IPS DF 4.7 (cell line): ENCODE measurements at regions not wholly inside any gene's neighbourhood (a gene's known extent, or its start where the extent isn't known, plus 50 kb on each side); places are given as distances from the start of the nearest gene placed in this dataset.

Source experiments
- DNase-seq: peaks from one replicate; pipeline ENCODE4 v3.0.0-alpha.2; 2013; ENCODE audit warnings: low spot score; ENCODE audit errors: extremely low read depth

GRCh38 chr9:78563269-78563668 lies 266.3 kb downstream of the PSAT1 start:
- DNase-seq, result no peak

- no peak for DNase-seq
Observed at GRCh38 chr9:78565481-78565880, 268.6 kb downstream of the PSAT1 start.

DNA sequence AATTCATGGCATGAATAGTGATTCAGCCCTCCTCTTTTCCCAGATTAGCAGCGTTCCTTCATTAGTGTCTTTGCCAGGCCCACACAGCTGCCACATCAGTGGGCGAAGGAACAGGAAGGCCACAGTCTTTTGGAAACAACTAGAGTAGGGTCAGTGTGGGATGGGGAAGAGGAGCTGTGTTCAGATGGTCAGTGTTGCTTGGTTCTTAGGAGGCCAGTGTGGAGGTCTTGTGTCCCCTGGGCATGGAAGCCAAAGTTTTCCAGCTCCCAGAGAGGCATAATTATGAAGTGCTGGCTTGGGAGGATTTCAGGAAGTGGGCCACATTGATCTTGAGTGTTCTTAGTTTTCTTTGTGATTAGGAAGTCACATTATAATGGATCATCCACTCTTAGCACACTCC lies 269.6 kb downstream of the PSAT1 start:
- no peak for DNase-seq

GRCh38 chr9:78566948-78567675 lies 270.2 kb downstream of the PSAT1 start:
- DNase-seq, result no peak

GRCh38 chr9:78567693-78568092 lies 270.8 kb downstream of the PSAT1 start:
- DNase-seq, result no peak

DNA sequence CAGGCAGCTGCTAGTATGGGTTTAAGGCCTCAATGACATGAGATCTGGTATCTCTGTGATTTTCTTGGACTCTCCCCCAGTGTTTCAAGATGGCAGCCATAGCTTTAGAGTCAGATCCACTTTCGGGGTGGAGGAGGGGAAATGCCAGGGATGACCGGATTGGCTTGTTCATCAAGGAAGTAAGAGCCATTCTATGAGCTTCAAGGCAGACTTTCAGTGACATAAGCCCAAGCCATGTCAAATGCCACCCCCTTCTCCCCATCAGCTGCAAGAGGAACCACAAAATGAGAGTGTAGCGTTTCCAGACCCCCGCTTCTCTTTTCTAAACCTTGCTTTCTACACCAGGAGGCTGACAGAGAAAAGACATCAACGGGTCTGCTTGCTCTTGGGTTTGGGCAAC lies 271.8 kb downstream of the PSAT1 start:
- DNase-seq, result no peak

DNA sequence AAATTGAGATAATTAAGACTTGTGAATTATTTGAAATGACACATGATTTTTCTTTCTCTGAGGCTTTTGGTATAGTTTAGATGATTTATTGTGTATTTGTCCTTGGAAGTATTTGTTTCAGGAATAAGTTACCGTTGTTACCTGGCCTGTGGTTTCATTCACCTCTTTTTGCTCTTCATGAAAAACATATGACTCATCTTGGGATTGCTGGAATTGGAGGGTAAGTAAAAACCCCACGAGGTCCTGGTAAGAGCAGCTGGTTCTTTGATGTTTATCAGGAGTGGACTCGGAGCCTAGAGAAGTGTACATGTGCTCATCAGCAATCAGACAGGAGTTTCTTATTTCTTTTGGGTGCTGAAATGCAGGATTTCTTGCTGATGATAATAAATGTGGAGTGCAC lies 275.3 kb downstream of the PSAT1 start:
- no peak for DNase-seq

- DNase-seq, result no peak
Observed at GRCh38 chr9:78573205-78573604, 276.3 kb downstream of the PSAT1 start.

- DNase-seq, result no peak
Observed at GRCh38 chr9:78573669-78574068, 276.7 kb downstream of the PSAT1 start.

GRCh38 chr9:78574354-78575045 lies 277.6 kb downstream of the PSAT1 start:
- no peak for DNase-seq

GRCh38 chr9:78575081-78575480 lies 278.2 kb downstream of the PSAT1 start:
- no peak for DNase-seq

DNA sequence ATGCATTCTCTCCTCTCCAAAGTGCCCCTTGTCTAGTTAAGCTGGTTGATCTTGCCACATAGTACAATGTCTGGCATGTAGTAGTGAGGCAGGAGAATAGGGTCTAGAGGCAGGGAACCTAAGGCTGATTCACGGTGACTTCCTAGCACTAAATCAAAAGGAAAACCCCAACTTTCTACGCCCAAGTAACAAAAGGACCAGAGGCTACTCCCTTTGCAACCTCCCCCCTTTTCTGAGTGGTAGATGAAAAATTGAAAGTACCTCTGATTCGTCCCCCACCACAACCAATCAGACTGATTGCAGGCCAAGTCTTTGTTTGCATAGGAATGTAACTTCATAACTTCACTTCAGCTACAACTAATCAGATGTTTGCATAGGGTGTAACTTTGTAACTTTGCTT lies 278.8 kb downstream of the PSAT1 start:
- no peak for DNase-seq

- DNase-seq, result no peak
Observed at GRCh38 chr9:78577156-78577906, 280.4 kb downstream of the PSAT1 start.

GRCh38 chr9:78578072-78578471 lies 281.1 kb downstream of the PSAT1 start:
- DNase-seq, result no peak

DNA sequence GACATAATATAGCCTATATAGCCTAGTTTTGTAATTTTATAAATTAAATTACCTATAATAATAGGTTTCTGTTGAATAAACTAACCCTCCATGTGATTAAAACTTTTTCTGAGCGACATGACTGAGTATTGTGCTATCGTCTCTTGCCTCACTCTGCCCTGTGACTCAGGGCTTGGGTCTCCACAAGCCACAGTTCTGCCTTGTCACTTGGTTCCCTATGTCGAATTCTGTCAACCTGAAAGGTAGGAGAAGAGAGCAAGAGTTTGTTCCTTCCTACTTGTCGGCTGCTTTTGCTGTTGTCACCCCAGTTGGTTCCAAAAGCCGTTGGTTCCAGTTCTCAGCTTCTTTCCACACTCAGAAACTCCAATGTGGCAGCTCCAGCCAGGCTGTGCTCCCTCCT lies 285.9 kb downstream of the PSAT1 start:
- no peak for DNase-seq

GRCh38 chr9:78584589-78584988 lies 287.7 kb downstream of the PSAT1 start:
- DNase-seq, result no peak

DNA sequence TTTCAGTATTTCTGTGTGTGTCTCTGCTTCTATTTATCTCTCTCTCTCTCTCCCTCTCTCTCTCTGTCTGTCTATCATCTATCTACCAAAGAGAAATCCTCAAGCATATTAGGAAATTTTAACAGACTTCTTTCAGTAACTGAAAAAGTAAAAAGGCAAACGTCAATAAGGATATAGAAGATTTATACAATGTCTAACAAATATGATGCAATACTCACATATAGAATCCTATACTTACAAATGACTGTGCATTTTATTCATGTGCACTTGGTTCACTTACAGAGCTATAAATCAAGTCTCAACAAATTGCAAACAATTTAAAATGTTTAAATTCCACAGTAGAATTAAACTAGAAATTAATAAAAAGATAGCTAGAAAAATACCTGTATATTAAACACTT lies 289.0 kb downstream of the PSAT1 start:
- no peak for DNase-seq

DNA sequence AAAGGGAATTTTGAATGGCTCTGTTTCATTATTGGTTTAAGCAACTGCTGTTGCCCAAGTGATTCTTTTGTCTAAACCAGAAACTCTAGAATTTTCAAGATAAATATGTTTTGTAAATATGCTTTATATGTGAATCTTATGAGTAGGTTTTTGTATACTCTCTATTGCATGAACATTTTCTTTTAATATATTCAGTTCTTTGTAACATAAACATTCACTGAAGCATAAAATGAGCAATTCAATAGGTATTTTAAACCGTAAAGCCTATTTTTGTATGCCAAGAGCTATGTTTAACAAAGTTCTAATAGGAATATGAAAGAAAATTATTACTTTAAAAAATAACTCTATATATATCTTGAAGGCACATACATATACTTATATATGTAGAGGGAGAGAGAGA lies 293.1 kb downstream of the PSAT1 start:
- no peak for DNase-seq

DNA sequence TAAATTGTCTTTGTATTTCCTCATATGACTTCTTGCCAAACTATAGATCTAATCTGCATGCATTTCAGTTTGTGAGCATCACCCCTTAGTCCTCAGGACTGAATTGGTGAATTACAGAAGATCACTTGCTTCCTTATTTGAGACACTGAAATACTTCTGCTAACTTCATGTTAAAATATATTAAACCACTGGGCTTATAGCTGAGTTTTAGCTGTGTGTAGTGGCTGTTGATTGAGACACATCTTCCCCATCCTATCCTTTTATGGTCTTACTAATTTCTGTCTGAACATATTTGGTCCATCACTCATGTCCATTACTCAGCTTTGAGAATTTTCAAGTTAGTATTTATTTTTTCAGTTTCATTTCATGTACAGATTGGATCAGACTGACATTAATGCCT lies 295.9 kb downstream of the PSAT1 start:
- DNase-seq, result no peak

DNA sequence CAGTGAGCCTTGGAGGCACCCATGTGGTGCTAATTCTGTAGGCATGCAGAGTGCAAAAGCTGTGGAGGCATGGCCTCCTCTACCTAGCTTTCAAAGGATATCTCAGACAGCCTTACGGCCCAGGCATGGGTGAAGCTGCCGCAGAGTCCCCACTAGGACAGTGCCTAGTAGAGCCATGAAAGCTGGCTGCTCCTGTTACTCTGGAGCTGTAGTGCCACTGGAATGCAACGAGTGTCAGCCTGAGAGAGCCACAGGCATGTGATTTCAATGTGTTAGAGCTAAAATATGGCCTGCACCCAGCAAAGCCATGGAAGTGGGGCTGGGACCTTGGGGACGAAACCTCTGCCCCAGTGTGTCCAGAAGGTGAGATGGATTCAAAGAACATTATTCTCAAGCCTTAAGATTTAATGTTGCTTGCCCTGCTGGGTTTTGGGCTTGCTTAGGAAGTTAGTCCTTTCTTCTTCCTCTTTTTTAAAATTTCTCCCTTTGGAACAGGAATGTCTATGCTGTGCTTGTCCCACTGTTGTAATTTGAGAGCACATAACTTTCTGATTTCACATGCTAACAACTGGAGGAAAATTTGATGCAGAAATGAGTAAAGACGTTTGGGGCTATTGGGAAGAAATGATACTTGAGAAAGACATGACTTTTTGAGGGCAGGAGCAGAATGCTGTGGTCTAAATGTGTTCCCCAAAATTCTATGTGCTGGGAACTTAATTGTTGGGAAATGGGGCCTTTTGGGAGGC lies 298.4 kb downstream of the PSAT1 start:
- no peak for DNase-seq

GRCh38 chr9:78596346-78596745 lies 299.4 kb downstream of the PSAT1 start:
- DNase-seq, result no peak

DNA sequence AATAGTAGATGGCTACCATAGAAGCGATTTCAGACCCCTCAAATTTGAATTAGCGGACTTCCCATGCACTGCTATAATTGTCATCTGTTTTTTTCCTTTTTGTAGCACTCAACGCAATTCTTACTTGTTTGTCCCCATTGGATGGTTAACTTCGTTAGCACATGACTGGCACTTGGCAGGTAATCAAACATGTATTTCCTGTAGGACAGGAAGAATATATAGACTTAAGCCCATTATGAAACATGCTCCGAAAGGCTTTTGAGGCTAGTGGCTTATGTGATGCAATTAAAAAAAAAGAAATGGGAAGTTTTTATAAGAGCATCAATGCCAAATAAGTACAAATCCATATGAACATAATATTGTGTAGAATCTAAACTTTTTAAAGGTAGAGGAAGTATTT lies 301.2 kb downstream of the PSAT1 start:
- DNase-seq, result no peak
